ENCODE measurements at regions not wholly inside any gene's neighbourhood (a gene's known extent, or its start where the extent isn't known, plus 50 kb on each side); places are given as distances from the start of the nearest gene placed in this dataset.

DNA sequence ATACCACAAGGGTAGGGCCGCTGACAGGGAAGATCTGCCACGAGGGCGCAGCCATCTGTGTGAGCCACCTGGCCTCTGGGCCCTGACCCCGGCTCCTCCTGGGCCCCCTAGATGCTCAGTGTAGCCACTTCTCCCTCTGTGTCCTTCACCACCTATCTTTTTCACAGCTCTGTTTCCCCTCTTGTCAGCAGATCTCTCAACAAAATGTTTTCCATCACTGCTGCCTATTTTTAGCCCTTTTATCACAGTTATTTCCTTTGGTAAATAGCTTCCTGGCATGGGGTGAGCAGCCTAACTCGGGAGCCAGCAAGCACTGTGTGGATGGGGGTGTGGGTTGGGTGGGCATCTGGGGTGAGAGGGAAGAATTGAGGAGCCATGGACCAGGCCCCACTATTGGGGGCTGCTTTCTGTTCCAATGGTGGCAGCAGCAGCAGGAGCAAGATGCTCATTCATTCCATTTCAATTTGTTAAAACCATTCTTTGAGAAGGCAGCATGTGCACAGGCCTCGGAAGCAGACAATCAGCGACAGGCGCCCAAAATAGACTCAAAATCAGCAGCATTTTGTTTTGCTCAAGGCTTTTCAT, 135.2 kb upstream of the NAV2 start:
- TF ChIP-seq, protein P1, sequence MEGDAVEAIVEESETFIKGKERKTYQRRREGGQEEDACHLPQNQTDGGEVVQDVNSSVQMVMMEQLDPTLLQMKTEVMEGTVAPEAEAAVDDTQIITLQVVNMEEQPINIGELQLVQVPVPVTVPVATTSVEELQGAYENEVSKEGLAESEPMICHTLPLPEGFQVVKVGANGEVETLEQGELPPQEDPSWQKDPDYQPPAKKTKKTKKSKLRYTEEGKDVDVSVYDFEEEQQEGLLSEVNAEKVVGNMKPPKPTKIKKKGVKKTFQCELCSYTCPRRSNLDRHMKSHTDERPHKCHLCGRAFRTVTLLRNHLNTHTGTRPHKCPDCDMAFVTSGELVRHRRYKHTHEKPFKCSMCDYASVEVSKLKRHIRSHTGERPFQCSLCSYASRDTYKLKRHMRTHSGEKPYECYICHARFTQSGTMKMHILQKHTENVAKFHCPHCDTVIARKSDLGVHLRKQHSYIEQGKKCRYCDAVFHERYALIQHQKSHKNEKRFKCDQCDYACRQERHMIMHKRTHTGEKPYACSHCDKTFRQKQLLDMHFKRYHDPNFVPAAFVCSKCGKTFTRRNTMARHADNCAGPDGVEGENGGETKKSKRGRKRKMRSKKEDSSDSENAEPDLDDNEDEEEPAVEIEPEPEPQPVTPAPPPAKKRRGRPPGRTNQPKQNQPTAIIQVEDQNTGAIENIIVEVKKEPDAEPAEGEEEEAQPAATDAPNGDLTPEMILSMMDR (IDR thresholded peaks at IDR 0.05; ENCODE audit: low read depth, low read length, poor library complexity, severe bottlenecking): no peak
- TF ChIP-seq EZH2phosphoT487 (IDR thresholded peaks at IDR 0.05; ENCODE audit: borderline replicate concordance, low read length): no peak
